Caco-2 (cell line): ENCODE measurements at regions not wholly inside any gene's neighbourhood (a gene's known extent, or its start where the extent isn't known, plus 50 kb on each side); places are given as distances from the start of the nearest gene placed in this dataset.

ENCODE experiments used
- BruUV-seq: library from RNA; stranded (reverse); fragments of 400-500 nt; replicated peaks from 2 replicates; lab custom pipeline; 2021; lab: Mats Ljungman, UMichigan
- CTCF ChIA-PET: fragments of 300-600 bp; sonication (Branson Sonifier 250); formaldehyde crosslinking; loops from one replicate; lab custom pipeline; 2022; ENCODE audit warnings: antibody characterized with exemption; lab: Charles Lee
- POLR2A ChIA-PET: fragments of 300-600 bp; sonication (Branson Sonifier 250); formaldehyde crosslinking; loops from one replicate; lab custom pipeline; 2022; ENCODE audit warnings: antibody characterized with exemption; lab: Charles Lee
- DNase-seq, 2 experiments: peaks; one replicate each; pipeline versions ENCODE4 v3.0.0 to v3.0.0-alpha.2; 2020 to 2022
- H3K27me3 ChIP-seq: replicated peaks from 2 replicates; pipeline ENCODE4 v1.6.0; 2011; ENCODE audit warnings: low read length; ENCODE audit not compliant: control insufficient read depth, insufficient read depth
- H3K36me3 ChIP-seq: 2 replicates; pipeline ENCODE4 v1.5.1; 2011; ENCODE audit warnings: low read length; ENCODE audit not compliant: control insufficient read depth, insufficient read depth
- H3K4me1 ChIP-seq: fragments of 250-450 bp; sonication (Bioruptor Pico); 2 replicates; pipeline ENCODE4 v1.5.1; 2020; ENCODE audit warnings: mild to moderate bottlenecking
- H3K4me3 ChIP-seq: 2 replicates; pipeline ENCODE4 v1.5.1; 2011; ENCODE audit warnings: low read depth, mild to moderate bottlenecking, control low read depth, low read length
- H3K9me3 ChIP-seq: fragments of 250-450 bp; sonication (Bioruptor Pico); 2 replicates; pipeline ENCODE4 v1.5.1; 2020; ENCODE audit warnings: mild to moderate bottlenecking, moderate library complexity
- H3K27ac Mint-ChIP-seq: one replicate; pipeline ENCODE4 v1.8.0; 2022; ENCODE audit warnings: mixed read lengths; ENCODE audit not compliant: unreplicated experiment
- H3K27me3 Mint-ChIP-seq: one replicate; pipeline ENCODE4 v1.8.0; 2022; ENCODE audit warnings: mixed read lengths; ENCODE audit not compliant: insufficient read depth, unreplicated experiment
- H3K36me3 Mint-ChIP-seq: one replicate; pipeline ENCODE4 v1.8.0; 2022; ENCODE audit warnings: mild to moderate bottlenecking, mixed read lengths; ENCODE audit not compliant: insufficient read depth, unreplicated experiment
- H3K4me1 Mint-ChIP-seq: one replicate; pipeline ENCODE4 v1.8.0; 2022; ENCODE audit warnings: low read depth, mixed read lengths; ENCODE audit not compliant: unreplicated experiment
- H3K4me3 Mint-ChIP-seq: one replicate; pipeline ENCODE4 v1.8.0; 2022; ENCODE audit warnings: mild to moderate bottlenecking, moderate library complexity, mixed read lengths; ENCODE audit not compliant: unreplicated experiment
- H3K9me3 Mint-ChIP-seq: one replicate; pipeline ENCODE4 v1.8.0; 2022; ENCODE audit warnings: mixed read lengths; ENCODE audit not compliant: unreplicated experiment
- CTCF ChIP-seq, 2 experiments: fragments of 200-600 bp in 1 of 2; IDR thresholded peaks; 1 replicate in 1 of 2; 2 replicates in 1 of 2; pipeline versions ENCODE4 v1.5.1 to v1.8.0; 2011 to 2022; ENCODE audit warnings: antibody characterized with exemption in 1 of 2, control low read depth in 1 of 2, inconsistent platforms in 1 of 2, low read depth in 1 of 2, low read length in 1 of 2, mild to moderate bottlenecking in 1 of 2, moderate library complexity in 1 of 2; ENCODE audit not compliant: insufficient read depth in 1 of 2, severe bottlenecking in 1 of 2, unreplicated experiment in 1 of 2
- intact Hi-C: fragments of 100-400 bp; cut with micrococcal nuclease; formaldehyde crosslinking; loops from one replicate; pipeline ENCODE4 v1.10.0; 2022; ENCODE audit not compliant: unreplicated experiment

- H3K36me3 ChIP-seq: no peaks in the 10 kb centered on the region
- no TSS peak for BruUV-seq
- H3K27ac Mint-ChIP-seq: no peak overlapping the region
- no peak for TF ChIP-seq CTCF (IDR thresholded peaks at IDR 0.05; ENCODE audit: insufficient read depth in 1 of 2, low read depth in 1 of 2, low read length in 1 of 2, severe bottlenecking in 1 of 2, unreplicated experiment in 1 of 2)
- ChIA-PET CTCF (no interaction called here), POLR2A (no interaction called here)
- no peak overlapping the region for H3K4me3 ChIP-seq
- H3K27me3 ChIP-seq: no peaks in the 10 kb centered on the region
- H3K36me3 Mint-ChIP-seq: no peaks in the 10 kb centered on the region
- H3K4me3 Mint-ChIP-seq: no peak overlapping the region
- H3K27me3 Mint-ChIP-seq: no peaks in the 10 kb centered on the region
- H3K9me3 Mint-ChIP-seq: no peaks in the 10 kb centered on the region
- no peak for DNase-seq
- no peaks in the 10 kb centered on the region for H3K9me3 ChIP-seq
- intact Hi-C loops: no loop called here
- H3K4me1 Mint-ChIP-seq: no peaks in the 10 kb centered on the region
- no peaks in the 10 kb centered on the region for H3K4me1 ChIP-seq
Observed at GRCh38 chr13:82675024-82675423, 1207.2 kb downstream of the SLITRK1 start.

- H3K36me3 Mint-ChIP-seq: no peaks in the 10 kb centered on the region
- no peaks in the 10 kb centered on the region for H3K4me1 ChIP-seq
- no peaks in the 10 kb centered on the region for H3K9me3 ChIP-seq
- no peaks in the 10 kb centered on the region for H3K4me1 Mint-ChIP-seq
- H3K4me3 ChIP-seq: no peak overlapping the region
- H3K27ac Mint-ChIP-seq: no peak overlapping the region
- H3K4me3 Mint-ChIP-seq: no peak overlapping the region
- H3K27me3 Mint-ChIP-seq: no peaks in the 10 kb centered on the region
- no peaks in the 10 kb centered on the region for H3K9me3 Mint-ChIP-seq
- DNase-seq: no peak
- no peaks in the 10 kb centered on the region for H3K36me3 ChIP-seq
- no peak for TF ChIP-seq CTCF (IDR thresholded peaks at IDR 0.05; ENCODE audit: insufficient read depth in 1 of 2, low read depth in 1 of 2, low read length in 1 of 2, severe bottlenecking in 1 of 2, unreplicated experiment in 1 of 2)
- intact Hi-C loops: no loop called here
- no peaks in the 10 kb centered on the region for H3K27me3 ChIP-seq
- CTCF ChIA-PET: no interaction called here
- no TSS peak for BruUV-seq
- POLR2A ChIA-PET: no interaction called here
Observed at GRCh38 chr13:82674546-82674945, 1207.7 kb downstream of the SLITRK1 start.

- no peak for TF ChIP-seq CTCF (IDR thresholded peaks at IDR 0.05; ENCODE audit: insufficient read depth in 1 of 2, low read depth in 1 of 2, low read length in 1 of 2, severe bottlenecking in 1 of 2, unreplicated experiment in 1 of 2)
- Histone ChIP-seq H3K4me1 (no peaks in the 10 kb centered on the region), H3K36me3 (no peaks in the 10 kb centered on the region), H3K27me3 (no peaks in the 10 kb centered on the region), H3K4me3 (no peak overlapping the region), H3K9me3 (no peaks in the 10 kb centered on the region)
- intact Hi-C loops: no loop called here
- H3K4me3 Mint-ChIP-seq: no peak overlapping the region
- no TSS peak for BruUV-seq
- no peak for DNase-seq
- H3K27ac Mint-ChIP-seq: no peak overlapping the region
- POLR2A ChIA-PET: no interaction called here
- no peaks in the 10 kb centered on the region for H3K27me3 Mint-ChIP-seq
- H3K36me3 Mint-ChIP-seq: no peaks in the 10 kb centered on the region
- no peaks in the 10 kb centered on the region for H3K4me1 Mint-ChIP-seq
- CTCF ChIA-PET: no interaction called here
- no peaks in the 10 kb centered on the region for H3K9me3 Mint-ChIP-seq
Observed at GRCh38 chr13:82672248-82672647, 1210.0 kb downstream of the SLITRK1 start.
